ENCODE measurements at regions not wholly inside any gene's neighbourhood (a gene's known extent, or its start where the extent isn't known, plus 50 kb on each side); places are given as distances from the start of the nearest gene placed in this dataset.

DNA sequence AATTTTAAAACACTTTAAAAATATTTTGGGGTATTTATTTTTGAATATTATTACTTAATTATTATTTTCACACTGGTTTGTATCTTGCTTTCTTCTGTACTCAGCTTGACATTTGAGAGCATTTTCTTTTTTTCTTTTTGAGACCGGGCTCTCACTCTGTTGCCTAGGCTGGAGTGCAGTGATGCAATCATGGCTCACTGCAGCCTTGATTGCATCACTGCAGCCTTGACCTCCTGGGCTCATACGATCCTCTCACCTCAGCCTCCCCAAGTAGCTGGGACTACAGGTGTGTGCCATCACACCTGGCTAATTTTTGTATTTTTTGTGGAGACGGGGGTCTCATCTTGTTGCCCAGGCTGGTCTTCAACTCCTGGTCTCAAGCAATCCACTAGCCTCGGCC is 79.9 kb upstream of the DLX2 start:
- no peak for TF ChIP-seq POLR2A (IDR thresholded peaks at IDR 0.05; ENCODE audit: low read length)
- no peak for TF ChIP-seq GATA1 (IDR thresholded peaks at IDR 0.05; ENCODE audit: low read depth, low read length)
